HG03097 (cell line): ENCODE measurements at regions not wholly inside any gene's neighbourhood (a gene's known extent, or its start where the extent isn't known, plus 50 kb on each side); places are given as distances from the start of the nearest gene placed in this dataset.

Source experiments
- ATAC-seq: cut with Tn5 transposase; IDR thresholded peaks from one replicate; pipeline ENCODE4 v1.9.1; 2021; ENCODE audit not compliant: unreplicated experiment, low FRiP score

DNA sequence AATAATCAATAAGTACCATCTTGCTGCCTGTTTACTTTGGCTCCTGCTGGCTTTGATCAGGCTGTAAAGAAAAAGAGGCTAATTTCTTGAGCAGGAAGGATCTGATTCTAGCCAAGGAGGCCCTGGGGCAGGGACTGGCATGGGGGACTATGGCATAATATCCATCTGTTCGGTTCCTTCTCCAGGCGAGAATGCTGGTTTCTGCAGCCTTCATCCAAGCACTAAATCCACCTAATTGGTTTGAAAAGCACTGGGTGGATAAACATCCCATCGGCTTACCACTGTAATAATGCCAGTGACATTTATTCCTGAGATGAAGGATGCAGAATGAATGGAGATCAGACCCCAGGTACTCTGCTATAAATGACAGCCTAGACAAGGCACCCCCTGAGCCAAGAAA, 180.0 kb upstream of the ASIC2 start:
- no peak for ATAC-seq

DNA sequence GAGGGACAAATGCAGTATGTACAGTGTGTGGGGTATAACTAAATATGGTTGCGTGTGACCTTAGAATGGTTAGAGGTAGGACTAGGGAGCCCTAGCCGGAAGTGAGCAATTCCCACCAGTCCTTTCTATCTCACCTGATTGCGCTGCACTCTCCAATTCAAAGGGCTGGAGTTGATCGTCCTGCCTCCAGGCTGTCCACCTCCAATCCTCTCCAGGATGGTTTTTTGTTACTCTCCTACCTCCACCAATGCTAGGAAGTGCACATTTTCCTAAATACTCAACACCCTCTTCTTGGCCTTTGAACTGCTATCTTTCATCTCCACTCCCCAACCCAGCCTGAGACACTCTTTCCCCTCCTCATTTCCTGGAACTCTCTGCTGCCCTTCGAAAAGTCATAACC, 181.7 kb upstream of the ASIC2 start:
- ATAC-seq, result no peak

DNA sequence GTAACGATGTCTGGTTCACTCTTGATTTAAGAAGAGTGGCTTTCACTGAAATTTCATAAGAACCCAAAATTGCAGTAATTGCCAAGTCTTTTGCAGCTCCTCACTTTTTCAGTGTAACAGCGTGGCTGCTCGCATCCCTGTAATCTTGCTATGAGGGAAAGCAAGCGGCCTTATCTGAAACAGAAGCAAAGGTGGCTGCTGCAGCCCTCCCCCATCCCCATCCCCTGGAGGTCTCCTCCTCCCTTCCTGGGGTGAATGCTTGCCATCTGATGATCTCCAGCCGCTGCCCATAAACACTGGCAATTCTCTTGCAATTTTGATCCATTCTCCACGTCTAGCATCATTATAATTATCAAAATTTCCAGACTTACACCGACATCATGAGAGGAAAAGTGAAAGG, 182.5 kb upstream of the ASIC2 start:
- no peak for ATAC-seq

DNA sequence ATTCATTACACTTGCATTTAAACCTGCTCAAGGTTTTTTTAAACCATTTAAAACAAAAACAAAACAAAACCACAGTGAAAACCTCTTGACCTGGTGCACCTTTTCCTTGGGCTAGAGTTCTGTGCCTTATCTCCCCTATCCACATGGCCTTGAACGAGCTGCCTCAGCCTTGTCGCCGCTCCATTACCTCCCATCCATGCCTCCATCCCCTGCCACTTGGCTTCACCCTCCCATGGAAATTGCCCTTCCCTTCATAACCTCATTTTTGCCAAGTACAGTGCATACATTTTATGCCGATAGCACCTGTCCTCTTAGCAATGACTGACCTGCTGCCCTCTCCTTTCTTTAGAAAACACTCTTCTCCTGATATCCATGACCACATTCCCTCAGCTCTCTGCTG, 188.6 kb upstream of the ASIC2 start:
- ATAC-seq, result no peak

DNA sequence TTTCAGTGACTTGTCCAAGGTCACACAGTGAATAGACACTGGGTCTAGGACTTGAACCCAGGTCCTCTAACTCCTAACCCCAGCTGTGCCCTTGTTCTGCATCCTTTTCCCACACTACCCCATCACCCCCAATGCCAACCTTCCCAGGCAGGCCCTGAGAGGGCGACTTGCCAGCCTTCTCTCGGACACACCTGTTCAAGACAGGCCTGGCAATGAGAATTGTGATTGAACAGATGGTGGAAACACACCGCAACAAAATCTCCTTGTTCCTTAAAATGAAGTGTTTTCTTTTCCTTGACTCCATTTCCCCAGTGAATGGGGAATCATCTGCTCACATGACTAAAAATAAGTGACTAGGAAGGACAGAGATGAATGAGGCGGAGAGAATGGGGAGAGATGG, 189.5 kb upstream of the ASIC2 start:
- no peak for ATAC-seq

DNA sequence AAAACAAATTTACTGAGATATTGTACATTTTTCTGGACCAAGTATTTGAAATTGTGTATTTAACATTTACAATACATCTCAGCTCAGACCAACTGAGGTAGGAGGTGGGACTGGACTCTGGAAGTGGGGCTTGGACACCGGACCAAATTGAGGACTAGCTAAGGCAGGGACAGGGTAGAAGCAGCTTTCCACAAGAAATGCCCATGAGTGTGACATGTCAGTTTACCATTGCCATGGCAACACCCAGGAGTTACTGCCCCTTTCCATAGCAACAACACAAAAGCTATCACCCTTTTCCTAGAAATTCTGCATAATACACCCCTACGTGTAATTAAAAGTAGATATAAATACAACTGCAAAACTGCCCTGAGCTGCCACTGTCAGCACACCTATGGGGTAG, 191.5 kb upstream of the ASIC2 start:
- no peak for ATAC-seq

DNA sequence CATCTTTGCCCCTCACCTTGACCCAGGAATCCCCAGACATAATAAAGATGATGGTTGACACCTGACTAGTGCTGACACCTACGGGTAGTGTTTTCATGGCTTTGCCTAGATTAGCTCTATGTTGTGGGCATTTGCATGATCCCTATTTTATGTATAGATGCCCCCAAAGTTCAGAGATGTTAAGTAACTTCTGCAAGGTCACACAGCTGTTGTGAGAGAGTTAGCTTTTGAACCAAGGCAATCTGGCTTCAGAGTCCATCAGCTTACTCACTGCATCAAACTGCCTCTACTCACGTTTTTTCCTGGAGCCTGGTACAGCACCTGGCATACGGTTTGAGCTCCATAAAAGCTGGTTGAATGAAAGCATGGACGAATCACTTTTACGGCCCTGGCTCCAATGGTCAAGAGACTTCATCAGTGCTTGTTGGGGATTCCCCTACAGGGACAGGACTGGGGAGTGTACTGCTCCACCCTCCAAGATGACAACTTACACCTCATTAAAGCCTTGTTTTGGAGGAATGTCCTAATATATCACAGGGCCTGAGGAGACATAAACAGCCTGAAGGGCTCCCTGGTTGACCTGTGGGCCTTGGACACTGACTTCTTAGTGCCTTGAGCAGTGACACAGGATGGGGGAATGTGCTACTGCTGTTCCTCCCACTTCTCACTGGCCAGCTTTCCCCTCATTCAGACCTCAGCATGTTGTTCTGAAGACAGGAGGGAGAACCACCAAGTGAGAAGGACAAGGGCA, 193.2 kb upstream of the ASIC2 start:
- no peak for ATAC-seq

DNA sequence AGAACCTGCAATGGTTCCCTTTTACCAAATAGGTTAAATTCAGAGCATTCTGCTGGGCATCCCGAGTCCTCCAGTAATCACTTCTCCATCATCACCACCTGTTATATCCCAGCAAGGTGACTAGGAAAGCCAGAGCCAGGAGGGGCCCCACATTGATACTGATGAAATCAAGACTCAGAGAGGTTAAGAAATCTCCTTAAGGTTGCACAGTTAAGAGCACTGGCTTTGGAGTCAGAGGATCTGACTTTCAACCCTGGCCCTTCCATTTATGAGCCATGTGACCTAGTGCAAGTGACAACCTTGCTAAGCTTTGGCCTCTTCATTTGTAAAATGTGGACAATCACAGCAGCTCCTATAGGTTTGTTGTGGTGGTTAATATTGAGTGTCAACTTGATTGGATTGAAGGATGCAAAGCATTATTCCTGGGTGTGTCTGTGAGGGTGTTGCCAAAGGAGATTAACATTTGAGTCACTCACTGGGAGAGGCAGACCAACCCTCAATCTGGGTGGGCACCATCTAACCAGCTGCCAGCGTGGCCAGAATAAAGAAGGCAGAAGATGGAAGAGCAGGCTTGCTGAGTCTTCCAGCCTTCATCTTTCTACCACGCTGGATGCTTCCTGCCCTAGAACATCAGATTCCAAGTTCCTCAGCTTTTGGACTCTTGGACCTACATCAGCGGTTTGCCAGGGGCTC, 194.2 kb upstream of the ASIC2 start:
- no peak for ATAC-seq

DNA sequence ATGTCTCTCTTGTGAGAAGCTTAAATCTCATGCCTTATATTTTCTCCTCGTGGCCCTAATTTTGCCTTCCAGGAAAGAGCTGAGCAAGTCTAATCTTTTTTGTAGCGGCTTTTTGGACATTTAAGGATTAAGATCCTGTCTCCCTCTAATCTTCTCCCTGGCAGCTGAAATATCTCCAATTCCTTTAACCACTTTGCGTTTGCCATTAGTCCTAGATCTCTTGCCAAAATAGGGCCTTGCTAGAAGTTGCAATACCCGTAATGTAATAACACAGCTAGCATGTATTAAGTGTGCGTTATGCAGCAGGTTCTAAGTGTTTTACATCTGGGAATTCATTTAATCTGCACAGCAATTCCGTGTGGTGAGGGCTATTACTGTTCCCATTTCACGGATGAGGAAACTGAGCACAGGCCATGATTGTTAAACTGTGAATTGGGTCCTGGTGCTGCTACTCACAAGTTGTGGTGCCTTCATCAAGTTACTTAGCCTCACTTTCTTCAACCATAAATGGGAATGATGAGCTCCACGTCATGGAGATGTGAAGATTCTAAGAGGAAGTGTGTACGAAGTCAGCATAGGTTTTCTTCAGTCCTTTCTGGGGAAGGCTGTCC, 198.9 kb upstream of the ASIC2 start:
- ATAC-seq, result no peak

DNA sequence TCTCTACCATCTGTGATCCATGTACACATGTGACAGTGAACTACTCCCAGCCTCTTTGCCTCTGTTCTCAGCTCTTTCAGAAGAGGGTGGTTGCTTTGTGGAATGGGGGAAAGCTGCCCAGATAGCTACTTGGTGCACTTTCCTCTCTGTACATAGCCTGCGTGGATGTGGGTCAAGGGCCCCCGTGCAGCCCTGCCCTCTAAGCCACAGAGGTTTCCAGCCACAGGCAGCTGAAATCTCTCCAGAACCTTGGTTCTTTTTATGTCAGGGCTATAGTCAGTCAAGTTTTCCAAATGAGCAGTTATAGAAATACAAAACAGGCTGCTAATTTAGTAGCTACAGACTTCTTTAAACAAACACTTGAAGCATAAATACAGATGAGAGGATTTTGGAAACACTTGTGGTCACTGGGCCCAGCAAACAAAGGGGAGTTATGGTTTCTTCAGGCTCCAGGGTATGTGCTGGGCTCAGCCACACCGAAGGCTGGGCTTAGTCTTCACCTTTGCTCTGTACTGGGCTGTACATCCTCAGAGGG, 199.7 kb upstream of the ASIC2 start:
- no peak for ATAC-seq

DNA sequence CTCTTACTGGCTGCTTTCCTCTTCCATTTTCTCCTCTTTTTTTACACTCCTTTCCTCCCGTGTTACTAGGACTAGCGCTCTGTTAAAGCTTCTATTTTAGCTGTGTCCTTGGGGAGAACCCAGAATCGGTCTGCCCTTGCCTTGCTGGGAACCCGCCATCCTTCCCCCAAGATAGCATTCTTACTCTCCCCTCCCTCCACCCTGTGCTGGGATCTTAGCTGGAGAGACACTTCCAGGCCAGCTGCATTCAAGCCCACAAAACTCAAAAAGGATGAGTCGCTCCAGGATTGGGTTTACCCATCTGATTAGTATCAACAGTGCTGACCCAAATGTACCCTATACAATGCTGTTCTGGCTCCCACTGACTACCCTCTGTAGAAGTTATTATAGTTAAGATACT, 200.5 kb upstream of the ASIC2 start:
- ATAC-seq, result no peak

DNA sequence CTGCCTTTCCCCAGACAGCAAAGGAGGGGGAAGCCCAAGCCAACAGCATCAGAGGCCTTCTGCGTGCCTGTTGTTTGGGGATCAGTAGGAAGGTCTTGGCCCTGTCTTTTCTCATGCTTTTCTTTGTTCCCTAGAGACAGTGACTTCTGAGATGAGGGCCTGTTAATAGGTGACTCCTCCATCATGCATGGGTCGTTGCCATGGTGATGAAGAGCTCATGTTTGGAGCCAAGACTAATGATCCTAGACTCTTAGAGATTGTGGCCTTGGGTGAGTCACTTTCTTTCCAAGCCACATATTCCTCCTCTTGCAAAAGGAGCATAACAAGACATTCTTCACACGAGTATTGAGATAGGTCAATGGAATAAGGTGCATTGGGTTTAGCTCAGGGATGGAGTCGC, 201.1 kb upstream of the ASIC2 start:
- ATAC-seq, result no peak

DNA sequence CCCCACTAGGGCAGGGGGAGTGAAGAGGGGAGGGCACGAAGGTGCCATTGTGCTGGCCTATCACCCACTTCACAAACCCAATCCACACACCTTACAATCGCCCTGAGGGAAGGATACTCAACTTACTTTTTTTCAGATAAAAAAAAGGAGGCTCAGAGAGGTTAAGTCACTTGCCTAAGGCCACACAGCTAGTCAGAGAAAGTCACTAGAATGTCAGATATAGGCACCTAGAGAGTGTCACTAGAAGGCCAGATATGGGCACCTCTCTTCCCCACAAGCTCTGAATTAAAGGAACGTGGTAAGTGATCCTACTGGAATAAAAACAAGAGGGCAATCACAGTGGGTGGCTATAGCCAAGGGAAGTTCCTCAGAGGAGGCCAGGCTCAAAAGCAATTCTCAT, 204.5 kb upstream of the ASIC2 start:
- no peak for ATAC-seq

DNA sequence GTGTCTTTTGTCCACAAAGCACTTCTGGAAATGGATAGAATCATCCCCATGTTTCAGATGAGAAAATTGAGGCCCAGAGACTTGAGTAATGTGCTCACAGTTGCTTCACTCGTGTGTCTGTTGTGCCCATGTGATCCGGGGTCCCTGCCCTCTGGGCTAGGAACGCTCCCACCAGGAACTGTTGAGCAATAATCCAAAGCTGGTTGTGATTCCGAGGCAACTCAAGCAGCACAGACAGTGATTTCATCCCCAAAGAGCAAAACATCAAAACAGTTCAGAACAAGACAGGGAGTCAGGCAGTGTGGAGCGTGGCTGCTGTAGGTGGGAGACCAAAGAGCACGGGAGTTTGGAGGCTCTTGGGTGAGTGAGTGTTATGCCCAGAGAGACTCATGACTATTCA, 205.0 kb upstream of the ASIC2 start:
- no peak for ATAC-seq

DNA sequence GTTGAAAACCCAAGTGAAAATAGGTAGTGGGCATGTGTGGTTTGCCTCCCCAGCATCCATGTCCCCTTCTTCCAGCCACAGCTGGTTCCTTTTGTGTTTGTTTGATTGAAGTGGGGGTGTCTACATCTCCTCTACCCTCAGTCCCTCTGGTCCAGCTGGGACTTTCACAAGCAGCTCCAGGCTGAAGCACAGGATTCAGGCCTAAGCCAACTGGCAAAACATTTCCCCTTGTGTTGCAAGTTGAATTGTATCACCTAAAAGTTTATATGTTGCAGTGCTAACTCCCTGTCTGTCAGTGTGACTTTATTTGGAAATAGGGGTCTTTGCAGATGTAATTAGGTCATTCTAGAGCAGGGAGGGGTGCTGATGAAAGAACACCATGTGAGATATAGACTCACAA, 205.9 kb upstream of the ASIC2 start:
- no peak for ATAC-seq

DNA sequence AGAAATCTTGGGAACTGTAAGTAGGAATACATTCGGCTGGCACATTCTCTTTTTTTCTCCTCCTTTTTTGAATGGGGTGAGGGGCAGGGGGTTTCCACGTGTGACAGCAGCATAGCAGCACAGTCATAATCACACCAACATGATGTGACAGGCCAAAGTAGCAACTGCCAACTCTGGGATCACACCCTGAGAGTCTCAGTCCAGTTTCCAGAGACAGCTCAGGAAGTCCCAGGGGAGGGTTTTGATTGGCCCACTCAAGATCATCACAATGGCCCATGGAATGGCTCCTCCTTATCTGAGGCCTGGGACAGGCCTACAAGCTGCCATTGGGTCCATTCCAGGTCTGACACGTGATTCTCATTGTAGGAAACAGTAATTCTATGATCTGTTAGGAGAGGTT, 207.1 kb upstream of the ASIC2 start:
- no peak for ATAC-seq

DNA sequence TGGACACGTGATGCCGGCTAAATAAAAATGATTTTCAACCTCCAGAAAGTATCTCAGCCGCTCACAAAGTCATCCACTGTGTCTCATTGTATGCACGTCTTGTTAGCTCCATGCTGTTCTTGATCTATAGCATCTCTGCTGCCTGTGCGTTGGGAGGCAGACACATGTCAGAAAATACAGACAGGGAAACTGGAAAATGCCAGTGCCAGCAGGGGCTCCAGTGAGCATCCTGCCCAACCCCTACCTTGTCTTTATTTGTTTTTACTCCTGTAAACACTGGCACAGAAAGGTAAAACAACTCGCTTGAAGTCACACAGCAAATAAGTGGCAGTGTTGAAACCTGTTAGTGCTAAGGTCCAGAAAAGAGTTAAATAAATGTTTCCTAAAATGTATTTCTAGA, 208.1 kb upstream of the ASIC2 start:
- no peak for ATAC-seq

DNA sequence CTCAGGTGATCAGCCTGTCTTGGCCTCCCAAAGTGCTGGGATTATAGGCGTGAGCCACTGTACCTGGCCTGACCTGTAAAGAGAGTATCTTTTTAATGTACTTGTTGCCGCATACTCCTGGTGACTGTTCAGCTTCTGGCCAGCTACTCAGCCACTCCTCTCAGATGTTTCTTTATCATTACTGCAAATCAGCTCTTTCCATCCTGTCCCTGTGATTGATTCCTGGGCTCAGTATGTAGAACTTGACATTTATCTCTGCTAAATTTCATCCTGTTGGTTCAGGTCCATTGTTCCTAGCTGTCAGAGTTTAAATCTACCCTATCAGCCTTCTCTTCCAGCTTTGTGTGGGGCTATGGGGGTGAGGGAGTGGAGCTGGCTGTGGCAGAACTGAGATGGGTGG, 211.5 kb upstream of the ASIC2 start:
- no peak for ATAC-seq

DNA sequence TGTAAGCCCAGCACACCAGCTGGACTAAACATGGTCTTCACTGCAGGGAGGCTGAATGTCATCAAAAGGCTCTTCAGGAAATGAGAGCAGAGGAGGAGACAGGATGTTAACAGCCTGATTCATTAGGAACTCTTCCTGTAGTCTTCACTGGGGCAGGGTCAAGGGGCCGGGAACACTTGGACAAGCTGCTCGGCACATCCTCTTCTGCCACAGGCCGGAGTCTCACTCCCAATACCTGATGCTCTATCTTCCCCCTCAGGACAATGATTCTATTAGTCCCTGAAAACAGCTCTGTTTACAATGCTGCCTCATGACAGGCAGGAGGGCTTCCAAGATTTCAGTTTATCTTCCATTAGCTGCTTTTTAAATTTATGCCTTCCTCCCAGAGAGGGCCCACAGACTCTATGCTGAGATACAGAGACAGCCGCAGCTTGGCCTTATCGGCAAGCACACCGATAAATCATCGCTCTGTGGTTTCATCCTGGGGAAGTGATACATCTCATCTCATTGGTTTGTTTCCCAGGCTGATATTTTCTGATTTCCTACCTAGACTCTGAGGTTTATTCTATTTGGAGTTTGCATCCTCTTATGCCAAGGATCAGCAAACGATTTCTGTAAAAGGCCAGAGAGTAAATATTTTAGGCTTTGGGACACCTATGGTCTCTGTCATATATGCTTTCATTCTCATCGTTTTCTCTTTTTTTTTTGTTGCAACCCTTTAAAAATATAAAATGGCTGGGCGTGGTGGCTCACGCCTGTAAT, 214.0 kb upstream of the ASIC2 start:
- no peak for ATAC-seq

DNA sequence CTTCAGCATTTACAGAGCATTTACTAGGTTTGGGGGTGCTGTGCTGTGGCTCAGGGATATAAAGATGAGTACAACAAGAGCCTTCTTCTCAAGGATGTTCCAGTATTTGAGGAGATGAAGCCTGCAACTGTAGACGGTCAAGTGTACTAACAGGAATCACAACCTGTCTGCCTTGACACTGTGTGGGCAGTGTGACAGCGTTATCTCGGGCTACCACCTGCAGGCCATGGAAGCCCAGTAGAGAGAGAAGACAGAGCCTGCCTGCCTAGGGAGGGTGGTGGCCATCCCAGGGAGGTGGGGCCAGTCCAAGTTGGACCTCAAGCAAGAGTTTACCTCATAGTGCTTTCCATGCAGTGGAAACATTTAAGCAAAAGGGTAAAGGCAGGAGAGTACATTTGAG, 215.1 kb upstream of the ASIC2 start:
- no peak for ATAC-seq

DNA sequence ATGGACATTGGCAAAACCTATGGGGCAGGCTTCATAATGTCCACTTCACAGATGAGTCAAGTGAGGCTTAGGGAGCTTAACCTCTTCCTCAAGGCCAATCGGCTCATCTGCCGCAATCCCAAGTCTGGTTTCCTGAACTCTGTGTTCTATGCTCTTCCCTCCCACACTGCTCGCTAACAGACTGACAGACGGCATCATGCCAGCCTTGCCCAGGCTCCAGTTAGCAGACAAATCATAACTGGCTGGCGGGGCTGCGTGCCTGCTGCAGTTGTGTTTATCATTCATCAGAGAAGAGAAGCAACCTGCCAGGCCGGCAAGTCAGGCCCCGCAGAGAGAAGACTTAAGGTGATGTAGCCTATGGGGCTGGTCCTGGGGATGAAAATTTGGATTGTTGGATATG, 216.2 kb upstream of the ASIC2 start:
- ATAC-seq, result no peak
